ENCODE measurements at regions not wholly inside any gene's neighbourhood (a gene's known extent, or its start where the extent isn't known, plus 50 kb on each side); places are given as distances from the start of the nearest gene placed in this dataset.

- TF ChIP-seq EZH2 (IDR thresholded peaks at IDR 0.05; ENCODE audit: insufficient read depth, low read length) (no peak), CTCF (IDR thresholded peaks at IDR 0.05; ENCODE audit: insufficient read depth, low read depth, low read length) (no peak)
Measured at GRCh38 chr11:42800041-42800440, 511.8 kb upstream of the API5 start.
